MCF 10A (cell line): ENCODE measurements at regions not wholly inside any gene's neighbourhood (a gene's known extent, or its start where the extent isn't known, plus 50 kb on each side); places are given as distances from the start of the nearest gene placed in this dataset.

ENCODE experiments used
- BruUV-seq: library from RNA; stranded (reverse); fragments of 400-500 nt; replicated peaks from 2 replicates; lab custom pipeline; 2021; lab: Mats Ljungman, UMichigan
- CTCF ChIA-PET: fragments of 300-600 bp; sonication (Branson Sonifier 250); formaldehyde crosslinking; extraction: SDS; loops from one replicate; lab custom pipeline; 2021; ENCODE audit warnings: antibody characterized with exemption, inconsistent platforms; lab: Yijun Ruan, JAX
- POLR2A ChIA-PET: fragments of 300-600, 350-650 bp; sonication (Branson Sonifier 250); formaldehyde crosslinking; extraction: SDS; loops from one replicate; lab custom pipeline; 2020; ENCODE audit warnings: antibody characterized with exemption, inconsistent platforms; lab: Yijun Ruan, JAX
- DNase-seq: peaks from one replicate; pipeline ENCODE4 v3.0.0-alpha.2; 2018; ENCODE audit not compliant: unreplicated experiment
- H3K27ac Mint-ChIP-seq: one replicate; pipeline ENCODE4 v1.8.0; 2022; ENCODE audit warnings: mild to moderate bottlenecking, low read depth, mixed read lengths; ENCODE audit not compliant: unreplicated experiment
- H3K27me3 Mint-ChIP-seq: one replicate; pipeline ENCODE4 v1.8.0; 2022; ENCODE audit warnings: mixed read lengths; ENCODE audit not compliant: insufficient read depth, unreplicated experiment
- H3K36me3 Mint-ChIP-seq: one replicate; pipeline ENCODE4 v1.8.0; 2022; ENCODE audit warnings: mild to moderate bottlenecking, moderate library complexity, mixed read lengths; ENCODE audit not compliant: insufficient read depth, unreplicated experiment
- H3K4me1 Mint-ChIP-seq: one replicate; pipeline ENCODE4 v1.8.0; 2022; ENCODE audit warnings: mixed read lengths; ENCODE audit not compliant: insufficient read depth, unreplicated experiment
- H3K4me3 Mint-ChIP-seq: one replicate; pipeline ENCODE4 v1.8.0; 2022; ENCODE audit warnings: mild to moderate bottlenecking, moderate library complexity, mixed read lengths; ENCODE audit not compliant: unreplicated experiment
- H3K9me3 Mint-ChIP-seq: one replicate; pipeline ENCODE4 v1.8.0; 2022; ENCODE audit warnings: mixed read lengths; ENCODE audit not compliant: unreplicated experiment
- intact Hi-C: fragments of 100-400 bp; cut with micrococcal nuclease; formaldehyde crosslinking; loops from 2 replicates; pipeline ENCODE4 v1.14.1; 2022
- TF ChIP-seq, protein P1 (sequence below): fragments of 200-600 bp; IDR thresholded peaks from one replicate; pipeline ENCODE4 v1.8.0; 2022; ENCODE audit warnings: antibody characterized with exemption, mild to moderate bottlenecking; ENCODE audit not compliant: unreplicated experiment

GRCh38 chr9:11011696-11012095 lies 398.9 kb upstream of the PTPRD start:
- TF ChIP-seq, protein P1, sequence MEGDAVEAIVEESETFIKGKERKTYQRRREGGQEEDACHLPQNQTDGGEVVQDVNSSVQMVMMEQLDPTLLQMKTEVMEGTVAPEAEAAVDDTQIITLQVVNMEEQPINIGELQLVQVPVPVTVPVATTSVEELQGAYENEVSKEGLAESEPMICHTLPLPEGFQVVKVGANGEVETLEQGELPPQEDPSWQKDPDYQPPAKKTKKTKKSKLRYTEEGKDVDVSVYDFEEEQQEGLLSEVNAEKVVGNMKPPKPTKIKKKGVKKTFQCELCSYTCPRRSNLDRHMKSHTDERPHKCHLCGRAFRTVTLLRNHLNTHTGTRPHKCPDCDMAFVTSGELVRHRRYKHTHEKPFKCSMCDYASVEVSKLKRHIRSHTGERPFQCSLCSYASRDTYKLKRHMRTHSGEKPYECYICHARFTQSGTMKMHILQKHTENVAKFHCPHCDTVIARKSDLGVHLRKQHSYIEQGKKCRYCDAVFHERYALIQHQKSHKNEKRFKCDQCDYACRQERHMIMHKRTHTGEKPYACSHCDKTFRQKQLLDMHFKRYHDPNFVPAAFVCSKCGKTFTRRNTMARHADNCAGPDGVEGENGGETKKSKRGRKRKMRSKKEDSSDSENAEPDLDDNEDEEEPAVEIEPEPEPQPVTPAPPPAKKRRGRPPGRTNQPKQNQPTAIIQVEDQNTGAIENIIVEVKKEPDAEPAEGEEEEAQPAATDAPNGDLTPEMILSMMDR: no peak
- no peak overlapping the region for H3K27ac Mint-ChIP-seq
- intact Hi-C loops: no loop called here
- H3K9me3 Mint-ChIP-seq: peaks cover 7% of the 10 kb centered on the region
- CTCF ChIA-PET: no interaction called here
- POLR2A ChIA-PET: no interaction called here
- no TSS peak for BruUV-seq
- no peak overlapping the region for H3K4me3 Mint-ChIP-seq
- no peaks in the 10 kb centered on the region for H3K4me1 Mint-ChIP-seq
- DNase-seq: no peak
- H3K36me3 Mint-ChIP-seq: no peaks in the 10 kb centered on the region
- H3K27me3 Mint-ChIP-seq: peaks cover 11% of the 10 kb centered on the region

GRCh38 chr9:11016081-11016480 lies 403.3 kb upstream of the PTPRD start:
- DNase-seq: no peak
- BruUV-seq: no TSS peak
- no peaks in the 10 kb centered on the region for H3K4me1 Mint-ChIP-seq
- CTCF ChIA-PET: no interaction called here
- TF ChIP-seq, protein P1: no peak
- no peak overlapping the region for H3K27ac Mint-ChIP-seq
- intact Hi-C loops: no loop called here
- H3K9me3 Mint-ChIP-seq: peaks cover 7% of the 10 kb centered on the region
- no peaks in the 10 kb centered on the region for H3K36me3 Mint-ChIP-seq
- POLR2A ChIA-PET: no interaction called here
- peaks cover 11% of the 10 kb centered on the region for H3K27me3 Mint-ChIP-seq
- H3K4me3 Mint-ChIP-seq: no peak overlapping the region

DNA sequence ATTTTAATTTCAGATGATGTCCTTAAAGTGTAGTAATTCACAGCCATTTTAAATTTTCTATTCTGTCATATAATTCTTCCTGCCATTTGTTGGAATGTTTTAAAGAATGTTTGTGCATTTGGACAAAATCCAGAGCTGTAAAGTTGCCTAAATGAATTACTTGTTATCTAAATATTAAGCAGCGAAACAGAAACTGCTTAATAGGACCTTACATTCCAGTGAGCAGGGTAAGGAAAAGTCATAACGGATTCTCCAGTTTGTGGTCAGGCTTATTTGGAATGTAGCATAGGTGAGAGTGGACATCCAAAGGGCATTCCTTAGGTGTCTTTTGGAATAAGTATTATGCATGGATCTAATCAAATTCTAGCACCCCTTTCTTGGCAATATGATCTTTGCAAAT lies 410.4 kb upstream of the PTPRD start:
- POLR2A ChIA-PET: no interaction called here

DNA sequence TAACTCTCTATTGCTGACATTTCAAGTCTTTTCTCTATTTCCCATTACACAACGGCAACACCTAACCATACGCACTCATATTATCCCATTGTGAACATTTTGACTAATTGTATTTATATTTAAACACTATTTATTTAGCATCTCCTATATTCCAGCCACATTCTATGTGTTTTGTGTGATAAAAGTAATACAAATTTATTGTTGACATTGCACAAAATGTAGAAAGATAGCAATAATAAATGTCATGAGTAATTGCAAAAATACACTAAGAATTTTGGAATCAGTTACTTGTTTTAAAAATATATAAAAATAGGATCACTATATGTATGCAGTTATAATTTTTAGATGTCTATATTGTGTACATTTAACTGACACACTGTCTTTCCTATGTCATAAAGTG lies 413.0 kb upstream of the PTPRD start:
- CTCF ChIA-PET: interaction anchor here (0.6 kb wide), 1 partner anchor 170 kb away, joined by 4 read pairs; no protein-coding TSS in a partner anchor
- no peak overlapping the region for H3K27ac Mint-ChIP-seq
- H3K36me3 Mint-ChIP-seq: no peaks in the 10 kb centered on the region

More for the DNA sequence above, 410.4 kb upstream of the PTPRD start:
- TF ChIP-seq, protein P1: no peak
- CTCF ChIA-PET: no interaction called here
- DNase-seq: no peak
- no TSS peak for BruUV-seq
- Mint-ChIP-seq H3K36me3 (no peaks in the 10 kb centered on the region), H3K27me3 (no peaks in the 10 kb centered on the region), H3K9me3 (no peaks in the 10 kb centered on the region), H3K4me3 (no peak overlapping the region), H3K27ac (no peak overlapping the region), H3K4me1 (no peaks in the 10 kb centered on the region)
- intact Hi-C loops: no loop called here

More for the DNA sequence above, 413.0 kb upstream of the PTPRD start:
- DNase-seq: no peak
- H3K4me3 Mint-ChIP-seq: no peak overlapping the region
- H3K9me3 Mint-ChIP-seq: no peaks in the 10 kb centered on the region
- no peaks in the 10 kb centered on the region for H3K4me1 Mint-ChIP-seq
- TF ChIP-seq, protein P1: no peak
- intact Hi-C loops: no loop called here
- POLR2A ChIA-PET: no interaction called here
- no peaks in the 10 kb centered on the region for H3K27me3 Mint-ChIP-seq
- no TSS peak for BruUV-seq
